ENCODE measurements at regions not wholly inside any gene's neighbourhood (a gene's known extent, or its start where the extent isn't known, plus 50 kb on each side); places are given as distances from the start of the nearest gene placed in this dataset.

GRCh38 chr12:97151481-97151880 is 244.4 kb downstream of the NEDD1 start:
- Histone ChIP-seq H3K4me3 (no peak overlapping the region), H3K27me3 (no peaks in the 10 kb centered on the region; the same call in 1 of the 2 replicates), H3K36me3 (no peaks in the 10 kb centered on the region), H3K9me3 (no peaks in the 10 kb centered on the region)
- DNase-seq: peak; percentile 48

DNA sequence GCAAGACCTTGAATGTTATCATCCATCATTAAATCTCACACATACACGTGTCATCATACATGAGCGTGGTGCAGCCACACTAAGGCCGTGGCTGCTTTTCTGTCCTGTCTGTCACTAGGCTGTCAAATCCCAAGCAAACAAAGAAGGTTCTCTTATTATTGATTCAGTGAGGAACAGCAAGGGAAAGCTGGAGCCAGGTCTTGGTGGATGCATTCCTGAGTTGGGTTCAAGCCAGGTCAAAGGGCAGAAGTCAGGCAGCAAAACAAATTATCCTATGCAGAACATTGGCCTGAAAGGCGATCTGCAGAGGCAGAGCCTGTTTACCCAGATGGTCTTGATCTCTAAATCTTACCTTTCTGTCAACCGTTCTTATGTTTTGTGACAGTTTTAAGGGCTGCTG is 252.3 kb downstream of the NEDD1 start:
- Histone ChIP-seq H3K9me3 (no peaks in the 10 kb centered on the region), H3K27me3 (no peaks in the 10 kb centered on the region), H3K4me3 (no peak overlapping the region), H3K36me3 (no peaks in the 10 kb centered on the region)
- no peak for DNase-seq

- Histone ChIP-seq H3K27me3 (no peaks in the 10 kb centered on the region), H3K36me3 (no peaks in the 10 kb centered on the region), H3K9me3 (no peaks in the 10 kb centered on the region), H3K4me3 (no peak overlapping the region)
- no peak for DNase-seq
Measured at GRCh38 chr12:97160277-97160676, 253.2 kb downstream of the NEDD1 start.

DNA sequence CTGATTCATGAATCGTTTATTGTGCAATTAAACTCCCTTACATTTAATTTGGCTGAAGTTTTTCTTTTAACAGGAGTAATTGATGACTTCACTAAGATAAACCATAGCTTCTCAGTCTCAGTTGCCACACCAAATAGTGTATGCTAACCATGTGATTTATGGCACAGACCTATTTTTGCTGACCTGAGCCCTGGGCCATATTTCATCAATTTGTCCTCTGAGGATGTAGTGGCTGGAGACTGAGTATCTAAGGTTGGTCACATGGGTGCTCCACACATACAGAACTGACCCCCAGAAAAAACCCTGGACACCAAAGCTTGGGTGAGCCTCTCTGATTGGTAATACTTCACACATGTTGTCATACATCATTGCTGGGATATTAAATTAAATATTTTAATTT is 255.1 kb downstream of the NEDD1 start:
- H3K36me3 ChIP-seq: no peaks in the 10 kb centered on the region
- H3K27me3 ChIP-seq: no peaks in the 10 kb centered on the region
- no peak for DNase-seq
- H3K4me3 ChIP-seq: no peak overlapping the region
- H3K9me3 ChIP-seq: no peaks in the 10 kb centered on the region

DNA sequence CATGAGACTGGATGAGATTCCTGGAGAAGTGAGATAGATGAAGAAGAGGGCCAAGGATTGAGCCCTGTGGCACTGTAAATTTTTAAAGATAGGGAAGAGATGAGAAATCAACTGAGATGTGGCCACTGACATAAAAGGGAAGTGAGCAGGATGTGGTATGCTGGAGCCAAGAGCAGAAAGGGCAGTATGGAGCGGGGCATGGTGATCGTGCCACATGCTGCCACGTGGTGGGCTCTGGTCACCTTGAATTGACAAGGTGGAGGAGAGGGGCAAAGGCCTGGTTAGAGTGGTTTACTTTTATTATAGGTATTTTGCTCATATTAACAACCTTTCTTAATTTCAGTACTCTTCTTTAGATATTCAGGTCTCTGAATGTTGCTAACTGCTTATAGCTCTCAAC is 257.9 kb downstream of the NEDD1 start:
- H3K4me3 ChIP-seq: no peak overlapping the region
- no peaks in the 10 kb centered on the region for H3K27me3 ChIP-seq
- H3K36me3 ChIP-seq: no peaks in the 10 kb centered on the region
- no peak for DNase-seq
- H3K9me3 ChIP-seq: no peaks in the 10 kb centered on the region

DNA sequence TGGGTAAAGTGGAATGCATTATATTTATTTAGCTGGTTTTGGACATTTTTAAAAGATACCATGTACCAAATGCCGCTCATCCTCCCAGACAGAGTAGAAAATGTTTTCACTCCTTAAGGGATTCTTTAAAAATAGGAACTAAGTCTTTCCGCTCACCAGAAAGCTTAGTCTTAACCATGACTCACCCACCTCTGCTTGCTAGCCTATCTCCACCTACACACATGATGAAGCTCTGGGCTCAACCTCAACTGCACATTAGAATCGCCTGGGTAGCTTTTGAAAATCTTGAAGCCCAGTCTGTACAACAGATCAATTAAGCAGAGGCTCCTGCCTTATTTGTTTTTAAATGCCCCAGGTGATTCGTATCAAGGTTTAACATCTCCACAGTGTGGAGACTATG is 260.5 kb downstream of the NEDD1 start:
- Histone ChIP-seq H3K27me3 (no peaks in the 10 kb centered on the region), H3K4me3 (no peak overlapping the region), H3K9me3 (no peaks in the 10 kb centered on the region), H3K36me3 (no peaks in the 10 kb centered on the region)
- DNase-seq: peak; percentile 59

- Histone ChIP-seq H3K36me3 (no peaks in the 10 kb centered on the region), H3K9me3 (no peaks in the 10 kb centered on the region), H3K4me3 (no peak overlapping the region), H3K27me3 (no peaks in the 10 kb centered on the region; the same call in 1 of the 2 replicates)
- no peak for DNase-seq
Measured at GRCh38 chr12:97168804-97169203, 261.7 kb downstream of the NEDD1 start.

DNA sequence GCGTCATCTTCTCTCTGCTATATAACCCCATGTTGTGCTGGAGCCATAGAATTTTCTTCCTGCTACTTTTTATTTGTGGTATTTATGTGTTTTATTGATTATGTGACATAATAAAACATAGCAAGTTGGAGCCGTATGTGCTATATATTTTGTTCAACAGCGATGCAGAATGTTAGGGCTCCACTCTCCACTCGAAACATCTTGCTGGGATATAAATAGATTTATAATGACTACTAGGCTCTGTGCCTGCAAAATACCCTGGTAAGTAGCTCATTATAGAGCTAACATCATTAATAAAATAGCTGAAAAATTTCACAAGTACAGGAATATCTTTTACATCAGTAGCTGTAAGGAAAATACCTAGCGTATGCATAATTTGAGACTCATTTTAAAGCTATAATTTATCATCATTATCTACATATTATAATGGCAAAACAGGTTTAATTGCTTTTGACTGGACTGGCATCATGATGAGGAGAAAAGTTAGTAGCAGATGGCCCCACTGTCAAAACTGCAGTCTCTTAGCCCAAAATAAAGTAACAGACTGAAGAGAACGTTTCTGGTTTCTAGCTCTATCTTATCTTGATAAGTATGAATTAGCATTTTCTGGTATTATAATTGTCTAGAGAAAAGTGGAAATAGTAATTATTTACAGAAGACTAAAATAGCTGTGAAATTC is 263.0 kb downstream of the NEDD1 start:
- H3K4me3 ChIP-seq: no peak overlapping the region
- H3K27me3 ChIP-seq: no peaks in the 10 kb centered on the region; the same call in 1 of the 2 replicates
- no peaks in the 10 kb centered on the region for H3K9me3 ChIP-seq
- no peaks in the 10 kb centered on the region for H3K36me3 ChIP-seq
- no peak for DNase-seq

DNA sequence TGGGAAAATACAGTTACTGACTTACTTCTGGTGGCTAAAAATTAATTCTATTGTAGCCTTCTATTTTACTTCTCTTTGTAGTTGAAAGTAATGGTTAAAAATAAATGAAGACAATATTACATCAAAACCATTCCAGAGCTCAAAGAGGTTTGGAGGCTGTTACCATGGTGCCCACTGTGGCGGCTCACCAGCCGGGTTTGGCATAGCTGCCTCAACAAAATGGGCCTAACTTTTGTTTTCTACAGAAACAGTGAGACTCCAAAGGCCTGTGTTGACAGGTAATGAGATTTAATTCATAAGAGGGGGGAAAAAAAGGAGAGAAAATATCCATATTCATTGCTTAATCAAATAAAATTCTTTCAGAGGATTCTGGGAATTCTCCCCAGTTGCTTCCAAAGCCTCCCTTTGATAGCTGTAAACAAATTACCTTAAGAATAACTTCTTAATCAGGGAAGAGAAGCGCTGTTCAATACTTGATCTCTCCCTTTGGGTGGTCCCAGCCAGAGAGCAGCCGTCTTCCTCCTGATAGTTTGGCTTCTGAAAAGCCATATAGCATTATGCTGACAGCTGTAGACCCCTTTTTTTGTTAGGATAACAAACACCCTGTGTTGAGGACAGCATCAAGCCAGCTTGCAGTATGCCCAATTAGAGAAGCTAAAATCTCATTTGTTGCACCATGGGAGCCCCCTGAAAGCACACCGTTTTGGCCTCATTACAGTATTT is 266.8 kb downstream of the NEDD1 start:
- no peaks in the 10 kb centered on the region; the same call in 1 of the 2 replicates for H3K27me3 ChIP-seq
- no peaks in the 10 kb centered on the region for H3K9me3 ChIP-seq
- no peaks in the 10 kb centered on the region for H3K36me3 ChIP-seq
- no peak for DNase-seq
- H3K4me3 ChIP-seq: no peak overlapping the region

DNA sequence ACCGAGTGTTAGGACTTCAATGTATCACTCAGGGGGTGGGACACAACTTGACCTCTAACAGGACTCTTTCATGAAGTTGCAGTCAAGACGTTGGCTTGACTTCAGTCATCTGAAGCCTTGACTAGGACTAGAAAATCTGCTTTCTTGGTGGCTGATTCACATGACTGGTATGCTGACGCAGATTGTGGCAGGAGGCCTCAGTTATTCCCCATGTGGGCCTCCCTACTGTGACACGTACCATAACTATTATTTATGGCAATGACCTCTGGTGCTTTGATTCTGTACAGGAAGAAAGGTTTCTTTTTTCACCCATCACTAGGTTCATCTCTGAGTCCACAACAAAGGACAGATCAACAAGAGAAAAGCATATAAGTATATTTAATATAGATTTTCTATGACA is 270.4 kb downstream of the NEDD1 start:
- no peaks in the 10 kb centered on the region for H3K36me3 ChIP-seq
- H3K9me3 ChIP-seq: no peaks in the 10 kb centered on the region
- DNase-seq: peak; percentile 12
- no peaks in the 10 kb centered on the region; the same call in 1 of the 2 replicates for H3K27me3 ChIP-seq
- H3K4me3 ChIP-seq: no peak overlapping the region

- no peaks in the 10 kb centered on the region for H3K36me3 ChIP-seq
- H3K9me3 ChIP-seq: no peaks in the 10 kb centered on the region
- H3K4me3 ChIP-seq: no peak overlapping the region
- H3K27me3 ChIP-seq: no peaks in the 10 kb centered on the region
- DNase-seq: no peak
Measured at GRCh38 chr12:97181571-97182265, 274.7 kb downstream of the NEDD1 start.

DNA sequence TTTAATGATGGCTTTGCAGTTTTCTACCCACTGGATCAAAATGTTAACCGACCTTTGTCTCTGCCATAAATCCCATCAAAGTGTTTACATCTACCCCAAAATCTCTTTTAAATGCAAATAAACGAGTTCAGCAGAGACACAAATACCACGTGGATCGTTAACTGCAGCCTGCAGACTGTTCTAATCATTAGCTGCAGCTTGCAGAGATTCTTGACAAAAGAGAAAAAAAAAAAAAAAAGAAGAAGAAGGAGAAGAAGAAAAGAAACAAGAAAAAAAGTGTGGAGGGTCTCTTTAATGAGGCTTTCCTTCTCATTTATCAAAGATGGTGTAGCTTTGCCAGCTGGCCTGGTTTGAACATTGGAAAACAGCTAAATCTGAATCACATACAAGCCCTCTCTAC is 275.7 kb downstream of the NEDD1 start:
- H3K4me3 ChIP-seq: no peak overlapping the region

GRCh38 chr12:97184127-97184773 is 277.2 kb downstream of the NEDD1 start:
- no peak overlapping the region for H3K4me3 ChIP-seq
- DNase-seq: no peak
- no peaks in the 10 kb centered on the region for H3K27me3 ChIP-seq
- H3K36me3 ChIP-seq: no peaks in the 10 kb centered on the region
- no peaks in the 10 kb centered on the region for H3K9me3 ChIP-seq

More for the DNA sequence above, 275.7 kb downstream of the NEDD1 start:
- no peaks in the 10 kb centered on the region for H3K27me3 ChIP-seq
- no peaks in the 10 kb centered on the region for H3K36me3 ChIP-seq
- no peaks in the 10 kb centered on the region for H3K9me3 ChIP-seq
- DNase-seq: no peak

- H3K36me3 ChIP-seq: no peaks in the 10 kb centered on the region
- H3K27me3 ChIP-seq: no peaks in the 10 kb centered on the region
- DNase-seq: no peak
- H3K9me3 ChIP-seq: no peaks in the 10 kb centered on the region
- no peak overlapping the region for H3K4me3 ChIP-seq
Measured at GRCh38 chr12:97185567-97185966, 277.0 kb upstream of the RMST start.

- no peak for DNase-seq
- Histone ChIP-seq H3K36me3 (no peaks in the 10 kb centered on the region), H3K4me3 (no peak overlapping the region)
Measured at GRCh38 chr12:97194546-97194945, 268.1 kb upstream of the RMST start.

GRCh38 chr12:97200181-97200580 is 262.4 kb upstream of the RMST start:
- no peaks in the 10 kb centered on the region for H3K27me3 ChIP-seq
- H3K9me3 ChIP-seq: no peaks in the 10 kb centered on the region; the same call in 1 of the 2 replicates
- no peak overlapping the region for H3K4me3 ChIP-seq
- no peak for DNase-seq
- no peaks in the 10 kb centered on the region for H3K36me3 ChIP-seq

More at GRCh38 chr12:97194546-97194945, 268.1 kb upstream of the RMST start:
- H3K9me3 ChIP-seq: peaks cover 4% of the 10 kb centered on the region; the same call in 1 of the 2 replicates
- no peaks in the 10 kb centered on the region for H3K27me3 ChIP-seq

DNA sequence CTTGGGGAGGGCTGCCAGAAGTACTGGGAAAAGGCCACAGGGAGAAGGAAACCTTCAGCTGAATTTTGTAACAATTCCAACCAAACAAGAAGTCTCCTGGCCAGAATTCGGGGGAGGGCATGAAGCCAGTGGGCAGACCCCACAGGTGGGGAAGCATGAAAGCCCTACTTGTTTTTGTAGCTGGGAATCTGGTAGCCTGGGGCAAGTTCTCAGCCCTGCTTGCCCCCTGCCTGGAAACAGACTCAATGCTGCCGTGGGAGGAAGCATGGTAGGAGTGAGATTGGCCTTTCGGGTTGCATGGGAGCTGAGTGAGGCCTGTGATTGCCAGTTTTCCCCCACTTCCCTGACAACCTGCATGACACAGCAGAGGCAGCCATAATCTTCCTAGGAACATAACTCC is 259.2 kb upstream of the RMST start:
- DNase-seq: no peak
- H3K36me3 ChIP-seq: no peaks in the 10 kb centered on the region
- H3K9me3 ChIP-seq: no peaks in the 10 kb centered on the region; the same call in 1 of the 2 replicates
- 0 out of 2 replicates have a peak, but pooled peaks cover 3% of the 10 kb centered on the region for H3K27me3 ChIP-seq
- H3K4me3 ChIP-seq: no peak overlapping the region
